ENCODE measurements at regions not wholly inside any gene's neighbourhood (a gene's known extent, or its start where the extent isn't known, plus 50 kb on each side); places are given as distances from the start of the nearest gene placed in this dataset.
"Not testable (repeated sequence)": the region's sequence is repeated elsewhere in the genome, so short reads cannot be mapped to it uniquely, and the experiment has no call there.

- H3K27me3 ChIP-seq (ENCODE audit: control insufficient read depth, insufficient read depth, low read length), result no peaks in the 10 kb centered on the region
- ATAC-seq (no peak), DNase-seq (no peak)
- Mint-ChIP-seq H3K4me1 (no peaks in the 10 kb centered on the region), H3K4me3 (no peak overlapping the region), H3K9me3 (peaks cover 0 to 2% of the 10 kb centered on the region in 2 donors), H3K27me3 (ENCODE audit: low read depth in 2 of 2) (peaks cover 5 to 13% of the 10 kb centered on the region in 2 donors), H3K27ac (no peak overlapping the region), H3K36me3 (no peaks in the 10 kb centered on the region)
- intact Hi-C loops (cut with micrococcal nuclease), result loop anchor here (10.0 kb wide), 1 partner anchor 575 kb away; no protein-coding TSS in a partner anchor
- no peak overlapping the region for H3K4me3 ChIP-seq (ENCODE audit: low read length)
- no peak overlapping the region for H3K27ac ChIP-seq (ENCODE audit: low read length)
- H3K9me3 ChIP-seq (ENCODE audit: control insufficient read depth, insufficient read depth, low read length), result no peaks in the 10 kb centered on the region
- no peaks in the 10 kb centered on the region for H3K36me3 ChIP-seq (ENCODE audit: control insufficient read depth, insufficient read depth, low read length)
- no peaks in the 10 kb centered on the region for H3K4me1 ChIP-seq (ENCODE audit: control insufficient read depth, insufficient read depth, low read length)
- 48% methylated on average over 2 of the region's 2 CpGs for WGBS (ENCODE audit: insufficient coverage)
- no peak for TF ChIP-seq CTCF (IDR thresholded peaks at IDR 0.05)
Measured at GRCh38 chr11:103609117-103610066, 427.0 kb upstream of the DDI1 start.

GRCh38 chr11:103610435-103610834 is 426.0 kb upstream of the DDI1 start:
- no peaks in the 10 kb centered on the region for H3K9me3 ChIP-seq (ENCODE audit: control insufficient read depth, insufficient read depth, low read length)
- H3K4me3 Mint-ChIP-seq, result no peak overlapping the region
- intact Hi-C loops (cut with micrococcal nuclease), result no loop called here

GRCh38 chr11:103611526-103612260 is 424.7 kb upstream of the DDI1 start:
- H3K27ac ChIP-seq (ENCODE audit: low read length); H3K27ac Mint-ChIP-seq; ATAC-seq; H3K36me3 ChIP-seq (ENCODE audit: control insufficient read depth, insufficient read depth, low read length); H3K9me3 Mint-ChIP-seq; intact Hi-C loops (cut with micrococcal nuclease); DNase-seq; H3K4me1 Mint-ChIP-seq; H3K4me3 Mint-ChIP-seq; H3K36me3 Mint-ChIP-seq; H3K27me3 ChIP-seq (ENCODE audit: control insufficient read depth, insufficient read depth, low read length); H3K9me3 ChIP-seq (ENCODE audit: control insufficient read depth, insufficient read depth, low read length); H3K4me3 ChIP-seq (ENCODE audit: low read length); H3K4me1 ChIP-seq (ENCODE audit: control insufficient read depth, insufficient read depth, low read length): not testable (repeated sequence)
- WGBS (ENCODE audit: insufficient coverage), result 86% methylated on average over 7 of the region's 7 CpGs
- H3K27me3 Mint-ChIP-seq (ENCODE audit: low read depth in 2 of 2), result peaks cover 6 to 17% of the 10 kb centered on the region in 2 donors

More at GRCh38 chr11:103610435-103610834, 426.0 kb upstream of the DDI1 start:
- Histone ChIP-seq H3K27ac (ENCODE audit: low read length) (no peak overlapping the region), H3K36me3 (ENCODE audit: control insufficient read depth, insufficient read depth, low read length) (no peaks in the 10 kb centered on the region), H3K27me3 (ENCODE audit: control insufficient read depth, insufficient read depth, low read length) (no peaks in the 10 kb centered on the region), H3K4me1 (ENCODE audit: control insufficient read depth, insufficient read depth, low read length) (no peaks in the 10 kb centered on the region), H3K4me3 (ENCODE audit: low read length) (no peak overlapping the region)
- no peaks in the 10 kb centered on the region for H3K36me3 Mint-ChIP-seq
- H3K27ac Mint-ChIP-seq, result no peak overlapping the region
- peaks cover 6 to 17% of the 10 kb centered on the region in 2 donors for H3K27me3 Mint-ChIP-seq (ENCODE audit: low read depth in 2 of 2)
- peaks cover 0 to 2% of the 10 kb centered on the region in 2 donors for H3K9me3 Mint-ChIP-seq
- TF ChIP-seq CTCF (IDR thresholded peaks at IDR 0.05), result no peak
- DNase-seq (no peak), ATAC-seq (no peak)
- H3K4me1 Mint-ChIP-seq, result no peaks in the 10 kb centered on the region

- H3K4me3 Mint-ChIP-seq; H3K36me3 Mint-ChIP-seq; ATAC-seq; intact Hi-C loops (cut with micrococcal nuclease); H3K27ac ChIP-seq (ENCODE audit: low read length); DNase-seq; H3K27me3 ChIP-seq (ENCODE audit: control insufficient read depth, insufficient read depth, low read length); H3K4me3 ChIP-seq (ENCODE audit: low read length); H3K4me1 Mint-ChIP-seq; H3K4me1 ChIP-seq (ENCODE audit: control insufficient read depth, insufficient read depth, low read length); H3K9me3 Mint-ChIP-seq; H3K9me3 ChIP-seq (ENCODE audit: control insufficient read depth, insufficient read depth, low read length); H3K36me3 ChIP-seq (ENCODE audit: control insufficient read depth, insufficient read depth, low read length); H3K27ac Mint-ChIP-seq: not testable (repeated sequence)
- whole genome bisulfite sequencing (ENCODE audit: insufficient coverage), result 92% methylated on average over 9 of the region's 9 CpGs
- peaks cover 6 to 17% of the 10 kb centered on the region in 2 donors for H3K27me3 Mint-ChIP-seq (ENCODE audit: low read depth in 2 of 2)
Measured at GRCh38 chr11:103612451-103612850, 424.0 kb upstream of the DDI1 start.

GRCh38 chr11:103616586-103616985 is 419.9 kb upstream of the DDI1 start:
- H3K4me1 ChIP-seq (ENCODE audit: control insufficient read depth, insufficient read depth, low read length); H3K36me3 ChIP-seq (ENCODE audit: control insufficient read depth, insufficient read depth, low read length); H3K4me3 ChIP-seq (ENCODE audit: low read length); H3K36me3 Mint-ChIP-seq; H3K9me3 Mint-ChIP-seq; H3K9me3 ChIP-seq (ENCODE audit: control insufficient read depth, insufficient read depth, low read length); H3K27ac ChIP-seq (ENCODE audit: low read length); DNase-seq; H3K27me3 ChIP-seq (ENCODE audit: control insufficient read depth, insufficient read depth, low read length); H3K4me3 Mint-ChIP-seq; intact Hi-C loops (cut with micrococcal nuclease); ATAC-seq; H3K27ac Mint-ChIP-seq; H3K4me1 Mint-ChIP-seq: not testable (repeated sequence)
- 61% methylated on average over 2 of the region's 2 CpGs for WGBS (ENCODE audit: insufficient coverage)
- peaks cover 6 to 10% of the 10 kb centered on the region in 2 donors for H3K27me3 Mint-ChIP-seq (ENCODE audit: low read depth in 2 of 2)
